Gastroesophageal sphincter (tissue), 3 donors: ENCODE measurements at regions not wholly inside any gene's neighbourhood (a gene's known extent, or its start where the extent isn't known, plus 50 kb on each side); places are given as distances from the start of the nearest gene placed in this dataset.

ENCODE experiments used
- EP300 ChIP-seq: sonication (generic); formaldehyde crosslinking; IDR thresholded peaks from one replicate; pipeline ENCODE4 v1.6.1; 2017; ENCODE audit warnings: antibody characterized with exemption, mild to moderate bottlenecking
- POLR2A ChIP-seq, 2 donors: fragments of 450-650 bp; IDR thresholded peaks; one replicate each; pipeline ENCODE4 v1.6.1; 2017; ENCODE audit warnings: antibody characterized with exemption in 2 of 2, mild to moderate bottlenecking in 2 of 2, moderate library complexity in 1 of 2
- POLR2AphosphoS5 ChIP-seq: sonication (generic); formaldehyde crosslinking; IDR thresholded peaks from one replicate; pipeline ENCODE4 v1.6.1; 2017; ENCODE audit warnings: antibody characterized with exemption
- TF ChIP-seq, protein P1 (sequence below), 4 experiments: fragments of 200-600 bp in 2 of 4; fragments of 450-650 bp in 2 of 4; sonication (generic) in 1 of 4; IDR thresholded peaks; one replicate each; pipeline ENCODE4 v1.5.1; 2017 to 2019; ENCODE audit warnings: antibody characterized with exemption in 4 of 4, mild to moderate bottlenecking in 2 of 4, moderate library complexity in 2 of 4

DNA sequence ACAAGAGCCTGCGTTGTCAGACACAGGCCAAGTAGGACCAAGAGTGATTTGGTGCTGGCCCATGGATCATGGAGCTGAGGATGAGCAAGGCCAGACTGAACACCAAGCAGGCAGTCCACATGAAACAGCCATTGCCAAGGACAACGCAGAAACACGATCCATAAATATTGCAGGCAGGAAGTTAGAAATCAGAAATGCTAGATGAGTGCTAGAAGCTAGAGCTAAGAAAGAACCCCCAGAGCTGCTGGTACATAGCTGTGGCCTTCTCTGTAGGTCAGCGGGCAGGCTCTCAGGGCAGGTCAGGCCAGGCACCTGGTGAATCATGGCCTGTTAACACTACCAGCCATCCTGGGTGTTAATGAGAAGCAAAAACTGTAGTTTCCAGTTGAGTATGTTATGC lies 119.7 kb downstream of the ALDH8A1 start:
- TF ChIP-seq, protein P1, sequence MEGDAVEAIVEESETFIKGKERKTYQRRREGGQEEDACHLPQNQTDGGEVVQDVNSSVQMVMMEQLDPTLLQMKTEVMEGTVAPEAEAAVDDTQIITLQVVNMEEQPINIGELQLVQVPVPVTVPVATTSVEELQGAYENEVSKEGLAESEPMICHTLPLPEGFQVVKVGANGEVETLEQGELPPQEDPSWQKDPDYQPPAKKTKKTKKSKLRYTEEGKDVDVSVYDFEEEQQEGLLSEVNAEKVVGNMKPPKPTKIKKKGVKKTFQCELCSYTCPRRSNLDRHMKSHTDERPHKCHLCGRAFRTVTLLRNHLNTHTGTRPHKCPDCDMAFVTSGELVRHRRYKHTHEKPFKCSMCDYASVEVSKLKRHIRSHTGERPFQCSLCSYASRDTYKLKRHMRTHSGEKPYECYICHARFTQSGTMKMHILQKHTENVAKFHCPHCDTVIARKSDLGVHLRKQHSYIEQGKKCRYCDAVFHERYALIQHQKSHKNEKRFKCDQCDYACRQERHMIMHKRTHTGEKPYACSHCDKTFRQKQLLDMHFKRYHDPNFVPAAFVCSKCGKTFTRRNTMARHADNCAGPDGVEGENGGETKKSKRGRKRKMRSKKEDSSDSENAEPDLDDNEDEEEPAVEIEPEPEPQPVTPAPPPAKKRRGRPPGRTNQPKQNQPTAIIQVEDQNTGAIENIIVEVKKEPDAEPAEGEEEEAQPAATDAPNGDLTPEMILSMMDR (IDR thresholded peaks at IDR 0.05) = no peak
- TF ChIP-seq POLR2AphosphoS5 (no peak), EP300 (no peak), POLR2A (IDR thresholded peaks at IDR 0.05) (no peak)
